LNCaP clone FGC (cell line): ENCODE measurements at regions not wholly inside any gene's neighbourhood (a gene's known extent, or its start where the extent isn't known, plus 50 kb on each side); places are given as distances from the start of the nearest gene placed in this dataset.

Experiments
- DNase-seq: peaks from one replicate; pipeline ENCODE4 v3.0.0-alpha.2; 2011; ENCODE audit warnings: low read depth
- H3K4me3 ChIP-seq: 2 replicates; pipeline ENCODE4 v1.5.1; 2011; ENCODE audit warnings: mild to moderate bottlenecking, low read depth, low read length, control low read depth
- TF ChIP-seq, protein P1 (sequence below): IDR thresholded peaks from 2 replicates; pipeline ENCODE4 v1.5.1; 2012; ENCODE audit warnings: mild to moderate bottlenecking; ENCODE audit not compliant: control insufficient read depth, insufficient read depth; ENCODE audit errors: extremely low read depth

DNA sequence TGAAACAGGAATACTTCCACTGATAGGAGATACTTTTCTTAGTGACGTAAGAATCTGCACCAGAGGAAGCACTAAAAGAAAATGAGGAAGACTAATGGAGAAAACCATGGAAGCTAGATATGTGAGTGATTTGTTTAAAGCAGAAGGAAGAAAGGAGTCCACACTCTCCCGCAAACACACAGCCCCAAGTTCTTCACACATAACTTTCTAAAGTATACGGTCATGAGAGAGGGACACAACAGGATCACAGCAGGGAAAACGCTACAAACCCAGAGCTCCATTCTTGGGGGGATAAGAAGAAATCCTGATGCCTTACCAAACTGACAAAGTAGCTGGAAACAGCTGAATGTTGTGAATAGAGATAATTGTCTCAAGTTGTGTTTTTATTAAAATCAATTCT is 222.2 kb upstream of the TMEM161B start:
- DNase-seq = no peak
- H3K4me3 ChIP-seq = no peak overlapping the region

DNA sequence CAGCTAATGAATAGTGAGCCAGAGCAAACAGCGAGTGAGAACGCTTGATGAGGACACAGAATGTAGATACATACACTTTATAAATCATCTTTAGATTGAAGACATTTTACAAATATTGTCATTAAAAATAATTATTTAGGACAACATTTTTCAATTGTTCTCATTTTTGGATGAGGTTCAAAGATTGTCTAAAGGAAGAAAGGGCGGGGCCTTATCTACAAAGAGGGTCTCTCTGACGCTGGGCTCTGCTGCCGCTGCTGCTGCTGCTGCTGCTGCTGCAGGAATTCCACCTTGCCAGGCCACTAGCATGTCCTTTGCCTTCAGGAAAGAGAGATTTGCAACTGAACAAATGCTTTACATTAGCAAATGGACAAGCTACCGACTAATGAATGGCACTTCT is 220.7 kb upstream of the TMEM161B start:
- H3K4me3 ChIP-seq = no peak overlapping the region
- TF ChIP-seq, protein P1, sequence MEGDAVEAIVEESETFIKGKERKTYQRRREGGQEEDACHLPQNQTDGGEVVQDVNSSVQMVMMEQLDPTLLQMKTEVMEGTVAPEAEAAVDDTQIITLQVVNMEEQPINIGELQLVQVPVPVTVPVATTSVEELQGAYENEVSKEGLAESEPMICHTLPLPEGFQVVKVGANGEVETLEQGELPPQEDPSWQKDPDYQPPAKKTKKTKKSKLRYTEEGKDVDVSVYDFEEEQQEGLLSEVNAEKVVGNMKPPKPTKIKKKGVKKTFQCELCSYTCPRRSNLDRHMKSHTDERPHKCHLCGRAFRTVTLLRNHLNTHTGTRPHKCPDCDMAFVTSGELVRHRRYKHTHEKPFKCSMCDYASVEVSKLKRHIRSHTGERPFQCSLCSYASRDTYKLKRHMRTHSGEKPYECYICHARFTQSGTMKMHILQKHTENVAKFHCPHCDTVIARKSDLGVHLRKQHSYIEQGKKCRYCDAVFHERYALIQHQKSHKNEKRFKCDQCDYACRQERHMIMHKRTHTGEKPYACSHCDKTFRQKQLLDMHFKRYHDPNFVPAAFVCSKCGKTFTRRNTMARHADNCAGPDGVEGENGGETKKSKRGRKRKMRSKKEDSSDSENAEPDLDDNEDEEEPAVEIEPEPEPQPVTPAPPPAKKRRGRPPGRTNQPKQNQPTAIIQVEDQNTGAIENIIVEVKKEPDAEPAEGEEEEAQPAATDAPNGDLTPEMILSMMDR = no peak
- no peak for DNase-seq

More for the DNA sequence above, 222.2 kb upstream of the TMEM161B start:
- TF ChIP-seq, protein P1 = no peak

DNA sequence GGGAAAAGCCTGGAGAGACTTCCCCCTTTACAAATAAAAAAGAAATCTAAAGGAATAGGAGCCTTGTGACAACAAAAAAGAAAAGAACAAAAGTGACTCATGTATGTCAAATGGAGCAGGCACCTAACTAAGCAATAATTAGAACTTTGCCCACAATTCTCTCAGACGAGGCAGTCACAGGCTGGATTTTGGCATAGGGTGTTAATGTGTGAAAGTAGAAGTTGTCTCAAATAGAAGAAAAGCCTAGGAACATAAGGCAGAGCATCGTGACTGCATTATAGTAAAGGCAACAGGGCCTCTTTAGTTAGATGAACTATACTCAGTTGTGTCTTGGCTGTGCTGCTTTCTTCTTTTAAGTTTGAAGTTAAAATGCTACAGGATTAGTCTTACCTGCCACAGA is 219.9 kb upstream of the TMEM161B start:
- no peak overlapping the region for H3K4me3 ChIP-seq
- TF ChIP-seq, protein P1 = no peak
- no peak for DNase-seq

DNA sequence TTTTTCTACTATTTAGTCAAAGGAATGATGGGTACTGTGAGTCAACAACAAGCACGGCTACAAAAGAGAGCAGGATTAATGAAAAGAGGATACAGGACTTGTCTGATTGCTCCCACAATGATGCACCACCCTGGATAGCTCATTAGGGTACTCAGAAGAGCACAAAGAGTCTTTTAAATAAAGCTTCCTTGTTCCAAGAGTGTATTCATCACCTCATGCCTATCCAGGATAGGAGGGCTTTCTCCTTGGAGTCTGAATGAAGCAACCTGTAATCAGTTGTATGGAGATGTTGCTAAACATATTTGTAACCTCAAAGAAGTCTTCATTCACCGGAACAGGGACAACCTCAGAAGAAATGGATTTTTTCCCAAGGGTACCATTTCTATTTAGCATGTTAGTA is 219.5 kb upstream of the TMEM161B start:
- DNase-seq = no peak
- TF ChIP-seq, protein P1 = no peak
- H3K4me3 ChIP-seq = no peak overlapping the region

DNA sequence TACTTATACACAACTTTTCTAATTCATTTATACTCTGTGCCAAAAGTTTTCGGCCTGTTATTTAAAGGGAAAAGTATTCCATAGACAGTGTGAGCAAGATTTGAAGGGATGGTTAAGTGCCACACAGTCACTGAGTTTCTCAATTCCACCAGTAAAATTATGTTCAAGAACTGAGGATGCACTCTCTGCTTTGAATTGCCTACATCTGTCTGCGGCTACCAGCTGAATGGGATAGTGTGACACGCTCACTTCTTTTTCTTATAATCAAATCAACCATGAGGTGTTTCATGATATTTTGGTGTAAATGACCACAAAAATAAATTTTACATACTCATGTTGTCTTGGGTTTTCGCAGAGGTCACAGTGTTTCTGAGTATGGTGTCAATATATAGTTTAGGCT is 218.4 kb upstream of the TMEM161B start:
- TF ChIP-seq, protein P1 = no peak
- DNase-seq = no peak
- H3K4me3 ChIP-seq = no peak overlapping the region

DNA sequence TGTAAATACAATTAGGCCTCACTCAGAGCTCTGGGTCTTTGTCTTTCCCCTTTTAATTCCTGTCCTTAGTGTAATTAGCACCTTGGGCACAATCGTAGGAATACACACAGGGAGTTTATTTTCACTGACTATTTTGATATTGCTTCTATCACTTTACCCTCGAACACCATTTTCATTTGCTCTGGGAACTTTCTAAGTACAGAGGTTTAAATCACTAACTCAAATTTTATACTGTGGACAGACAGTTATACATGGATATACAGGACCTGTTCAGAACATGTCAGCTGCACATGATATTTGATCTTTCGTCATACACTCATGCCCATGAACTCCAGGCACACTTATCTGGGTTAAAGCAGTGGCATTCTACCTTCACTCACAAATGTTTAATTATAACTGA is 217.8 kb upstream of the TMEM161B start:
- TF ChIP-seq, protein P1 = no peak
- no peak overlapping the region for H3K4me3 ChIP-seq
- DNase-seq = no peak

DNA sequence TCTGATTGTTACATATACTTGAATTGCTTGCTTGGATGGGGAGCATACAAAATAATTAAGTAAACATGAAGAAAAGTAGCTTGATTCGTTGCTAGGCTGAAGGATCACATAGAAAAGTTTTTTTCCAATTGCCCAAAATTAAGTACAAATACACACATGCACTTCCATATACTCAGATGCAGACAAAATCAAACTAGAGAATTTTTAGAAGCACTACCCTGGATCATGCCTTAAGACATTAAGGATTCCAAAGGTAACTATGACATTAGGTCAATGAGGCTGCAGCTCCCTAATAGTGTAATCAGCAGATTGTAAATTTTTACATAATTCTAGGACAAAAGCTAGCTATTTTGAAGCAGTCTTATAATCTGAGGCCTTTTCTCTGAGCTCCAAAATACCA is 216.9 kb upstream of the TMEM161B start:
- DNase-seq = no peak
- H3K4me3 ChIP-seq = no peak overlapping the region
- TF ChIP-seq, protein P1 = no peak
